Activated naive CD8-positive, alpha-beta T cell treated with anti-CD3 and anti-CD28 coated beads, Interleukin-2, amount 10 ng/mL, durations not matched to agents 7 days and 5 days (primary cell): ENCODE measurements at regions not wholly inside any gene's neighbourhood (a gene's known extent, or its start where the extent isn't known, plus 50 kb on each side); places are given as distances from the start of the nearest gene placed in this dataset.
"Not testable (repeated sequence)": the region's sequence is repeated elsewhere in the genome, so short reads cannot be mapped to it uniquely, and the experiment has no call there.

Source experiments
- ATAC-seq: fragments of 150-1000 bp; cut with Tn5 transposase; one replicate; pipeline ENCODE4 v1.10.0; 2021; ENCODE audit warnings: low read depth, moderate library complexity
- POLR2A ChIA-PET: fragments of 350-600 bp; sonication (Branson Sonifier 250); formaldehyde crosslinking; loops from one replicate; lab custom pipeline; 2021; ENCODE audit warnings: antibody characterized with exemption; lab: Charles Lee
- DNase-seq: peaks from one replicate; pipeline ENCODE4 v3.0.0; 2021
- H3K27ac Mint-ChIP-seq: one replicate; pipeline ENCODE4 v1.8.0; 2022; ENCODE audit warnings: mild to moderate bottlenecking, mixed read lengths
- H3K27me3 Mint-ChIP-seq: one replicate; pipeline ENCODE4 v1.8.0; 2022; ENCODE audit warnings: mild to moderate bottlenecking, moderate library complexity, mixed read lengths
- H3K36me3 Mint-ChIP-seq: one replicate; pipeline ENCODE4 v1.8.0; 2021; ENCODE audit warnings: mild to moderate bottlenecking, mixed read lengths
- H3K4me1 Mint-ChIP-seq: one replicate; pipeline ENCODE4 v1.8.0; 2021; ENCODE audit warnings: mixed read lengths
- H3K4me3 Mint-ChIP-seq: one replicate; pipeline ENCODE4 v1.8.0; 2022; ENCODE audit warnings: mild to moderate bottlenecking, moderate library complexity, mixed read lengths
- H3K9me3 Mint-ChIP-seq: one replicate; pipeline ENCODE4 v1.8.0; 2021; ENCODE audit warnings: mixed read lengths

DNA sequence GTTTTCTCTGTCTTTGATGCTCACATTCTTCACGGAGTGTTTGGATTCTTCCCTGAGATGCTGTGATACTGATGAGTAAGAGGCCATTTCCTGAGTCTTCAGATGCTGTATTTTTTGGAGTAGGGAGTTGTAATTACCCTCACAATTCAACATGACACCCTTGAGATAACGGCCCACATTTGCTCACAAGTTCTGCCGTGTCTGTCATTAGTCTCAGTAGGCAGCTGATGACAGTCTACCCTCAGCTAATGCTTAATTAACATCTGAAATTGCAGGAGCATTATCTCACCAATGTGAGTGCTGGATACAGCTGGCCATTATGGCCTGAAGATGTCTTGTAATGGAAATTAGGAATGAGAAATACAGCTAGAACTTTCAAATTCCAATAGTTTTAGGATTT, 307.1 kb upstream of the ADCY2 start:
- POLR2A ChIA-PET, result no interaction called here
- H3K9me3 Mint-ChIP-seq, result no peaks in the 10 kb centered on the region
- ATAC-seq, result no peak

DNA sequence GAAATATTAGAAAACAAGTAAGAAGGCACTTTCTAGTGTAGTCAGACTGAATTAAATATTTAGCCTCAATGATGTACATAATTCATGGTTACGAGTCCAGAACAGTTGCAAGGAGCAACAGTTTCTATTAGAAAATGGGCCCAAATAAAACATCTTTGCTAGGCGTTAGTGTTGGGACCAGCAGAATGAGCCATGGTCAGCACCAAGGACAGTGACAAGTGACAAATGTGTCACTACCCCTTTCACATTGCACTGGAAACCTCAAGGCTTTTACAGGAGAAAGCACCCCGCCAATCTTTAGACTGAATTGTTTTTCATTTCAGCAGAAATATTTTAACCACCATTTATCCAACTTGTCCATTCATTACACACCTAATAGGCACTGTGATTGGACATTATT, 301.3 kb upstream of the ADCY2 start:
- no peaks in the 10 kb centered on the region for H3K4me1 Mint-ChIP-seq
- H3K27ac Mint-ChIP-seq, result no peak overlapping the region
- DNase-seq (no peak), ATAC-seq (no peak)
- no peaks in the 10 kb centered on the region for H3K27me3 Mint-ChIP-seq
- no peaks in the 10 kb centered on the region for H3K9me3 Mint-ChIP-seq
- no peak overlapping the region for H3K4me3 Mint-ChIP-seq
- H3K36me3 Mint-ChIP-seq, result no peaks in the 10 kb centered on the region
- POLR2A ChIA-PET, result no interaction called here

More for the DNA sequence above, 307.1 kb upstream of the ADCY2 start:
- no peaks in the 10 kb centered on the region for H3K36me3 Mint-ChIP-seq
- no peak overlapping the region for H3K4me3 Mint-ChIP-seq
- no peaks in the 10 kb centered on the region for H3K4me1 Mint-ChIP-seq
- no peak for DNase-seq
- no peaks in the 10 kb centered on the region for H3K27me3 Mint-ChIP-seq
- H3K27ac Mint-ChIP-seq, result no peak overlapping the region

GRCh38 chr5:7096294-7096693, 299.6 kb upstream of the ADCY2 start:
- no peaks in the 10 kb centered on the region for H3K36me3 Mint-ChIP-seq
- H3K4me1 Mint-ChIP-seq, result no peaks in the 10 kb centered on the region
- no peak overlapping the region for H3K27ac Mint-ChIP-seq
- H3K27me3 Mint-ChIP-seq, result no peaks in the 10 kb centered on the region
- H3K4me3 Mint-ChIP-seq, result no peak overlapping the region
- DNase-seq, result no peak
- no peaks in the 10 kb centered on the region for H3K9me3 Mint-ChIP-seq
- ATAC-seq, result no peak
- POLR2A ChIA-PET, result no interaction called here

DNA sequence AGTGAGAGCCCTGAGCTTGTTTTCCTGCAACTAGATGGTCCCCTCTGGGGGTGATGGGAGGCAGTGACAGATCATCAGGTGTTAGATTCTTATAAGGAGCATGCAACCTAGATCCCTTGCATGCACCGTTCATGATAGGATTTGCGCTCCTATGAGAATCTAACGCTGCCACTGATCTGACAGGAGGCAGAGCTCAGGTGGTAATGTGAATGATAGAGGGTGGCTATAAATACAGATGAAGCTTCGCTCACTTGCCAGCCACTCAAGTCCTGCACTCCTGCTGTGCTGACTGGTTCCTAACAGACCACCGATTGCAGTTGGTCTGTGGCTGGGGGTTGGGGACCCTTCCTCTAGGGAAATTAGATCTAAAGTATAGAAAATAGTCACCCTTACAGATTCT, 290.6 kb upstream of the ADCY2 start:
- H3K27ac Mint-ChIP-seq, result no peak overlapping the region
- DNase-seq (no peak), ATAC-seq (no peak)
- no peaks in the 10 kb centered on the region for H3K9me3 Mint-ChIP-seq
- POLR2A ChIA-PET, result no interaction called here
- H3K36me3 Mint-ChIP-seq, result no peaks in the 10 kb centered on the region
- H3K27me3 Mint-ChIP-seq, result no peaks in the 10 kb centered on the region
- no peak overlapping the region for H3K4me3 Mint-ChIP-seq
- no peaks in the 10 kb centered on the region for H3K4me1 Mint-ChIP-seq

GRCh38 chr5:7117961-7118360, 278.0 kb upstream of the ADCY2 start:
- Mint-ChIP-seq H3K27ac (no peak overlapping the region), H3K4me3 (no peak overlapping the region), H3K4me1 (no peaks in the 10 kb centered on the region), H3K9me3 (peaks cover 2% of the 10 kb centered on the region), H3K36me3 (no peaks in the 10 kb centered on the region), H3K27me3 (no peaks in the 10 kb centered on the region)
- DNase-seq (no peak), ATAC-seq (no peak)
- POLR2A ChIA-PET, result no interaction called here

- POLR2A ChIA-PET, result no interaction called here
- ATAC-seq (no peak), DNase-seq (no peak)
- Mint-ChIP-seq H3K27me3 (no peaks in the 10 kb centered on the region), H3K36me3 (no peaks in the 10 kb centered on the region), H3K4me3 (no peak overlapping the region), H3K4me1 (no peaks in the 10 kb centered on the region), H3K9me3 (peaks cover 2% of the 10 kb centered on the region), H3K27ac (no peak overlapping the region)
Measured at GRCh38 chr5:7131680-7132079, 264.3 kb upstream of the ADCY2 start.

GRCh38 chr5:7146886-7147285, 249.1 kb upstream of the ADCY2 start:
- DNase-seq (no peak), ATAC-seq (no peak)
- POLR2A ChIA-PET, result no interaction called here
- H3K27ac Mint-ChIP-seq, result no peak overlapping the region
- H3K4me3 Mint-ChIP-seq, result no peak overlapping the region
- H3K36me3 Mint-ChIP-seq, result no peaks in the 10 kb centered on the region
- H3K9me3 Mint-ChIP-seq, result peaks cover 3% of the 10 kb centered on the region
- no peaks in the 10 kb centered on the region for H3K27me3 Mint-ChIP-seq
- H3K4me1 Mint-ChIP-seq, result no peaks in the 10 kb centered on the region

DNA sequence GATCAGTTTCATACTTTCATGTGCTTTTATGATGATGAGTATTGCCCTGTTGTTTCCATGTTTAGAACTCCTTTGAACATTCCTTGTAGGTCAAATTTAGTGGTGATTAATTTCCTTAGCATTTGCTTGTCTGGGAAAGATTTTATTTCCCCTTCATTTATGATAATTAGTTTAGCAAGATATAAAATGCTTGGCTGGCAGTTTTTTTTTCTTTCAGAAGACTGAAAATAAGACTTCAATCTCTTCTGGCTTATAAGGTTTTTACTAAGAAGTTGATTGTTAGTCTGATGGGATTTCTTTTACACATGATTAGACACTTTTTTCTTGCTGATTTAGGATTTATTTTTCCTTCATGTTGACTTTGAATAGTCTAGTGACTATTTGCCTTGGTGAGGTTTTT, 238.9 kb upstream of the ADCY2 start:
- DNase-seq (no peak), ATAC-seq (no peak)
- Mint-ChIP-seq H3K27ac (no peak overlapping the region), H3K27me3 (no peaks in the 10 kb centered on the region), H3K9me3 (peaks cover 10% of the 10 kb centered on the region), H3K36me3 (no peaks in the 10 kb centered on the region), H3K4me3 (no peak overlapping the region), H3K4me1 (no peaks in the 10 kb centered on the region)
- POLR2A ChIA-PET, result no interaction called here

DNA sequence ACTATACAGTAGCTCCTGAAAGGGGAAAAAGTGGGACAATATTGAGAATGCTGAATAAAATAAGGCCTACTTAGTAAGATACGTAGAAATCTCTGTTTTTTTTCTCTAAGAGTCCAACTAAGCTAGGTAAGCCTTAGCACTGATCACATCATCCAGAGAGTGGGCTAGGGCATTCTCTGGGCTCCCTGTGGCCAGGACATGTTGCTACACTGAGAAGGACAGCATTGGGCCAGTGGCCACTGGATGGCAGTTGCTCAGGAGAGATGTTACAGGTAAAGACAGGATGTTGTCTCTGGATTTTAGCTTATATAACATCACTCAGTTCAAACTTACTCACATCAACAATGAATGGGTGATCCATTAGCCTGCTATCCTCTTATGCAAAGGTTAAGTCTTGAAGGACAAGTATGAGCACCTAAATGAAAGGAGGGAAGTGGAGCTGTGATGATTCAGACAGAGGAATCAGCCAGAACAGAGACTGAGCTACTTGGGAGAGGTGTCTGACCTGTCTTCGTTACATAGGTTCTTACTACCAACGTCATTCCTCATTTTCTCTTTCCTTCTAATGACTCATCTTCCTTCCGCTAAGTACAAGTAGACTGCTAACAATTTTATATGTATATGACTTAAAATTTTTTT, 226.6 kb upstream of the ADCY2 start:
- Mint-ChIP-seq H3K27ac (no peak overlapping the region), H3K36me3 (no peaks in the 10 kb centered on the region), H3K4me3 (no peak overlapping the region), H3K9me3 (no peaks in the 10 kb centered on the region), H3K27me3 (no peaks in the 10 kb centered on the region), H3K4me1 (no peaks in the 10 kb centered on the region)
- POLR2A ChIA-PET, result no interaction called here
- DNase-seq (no peak), ATAC-seq (no peak)

DNA sequence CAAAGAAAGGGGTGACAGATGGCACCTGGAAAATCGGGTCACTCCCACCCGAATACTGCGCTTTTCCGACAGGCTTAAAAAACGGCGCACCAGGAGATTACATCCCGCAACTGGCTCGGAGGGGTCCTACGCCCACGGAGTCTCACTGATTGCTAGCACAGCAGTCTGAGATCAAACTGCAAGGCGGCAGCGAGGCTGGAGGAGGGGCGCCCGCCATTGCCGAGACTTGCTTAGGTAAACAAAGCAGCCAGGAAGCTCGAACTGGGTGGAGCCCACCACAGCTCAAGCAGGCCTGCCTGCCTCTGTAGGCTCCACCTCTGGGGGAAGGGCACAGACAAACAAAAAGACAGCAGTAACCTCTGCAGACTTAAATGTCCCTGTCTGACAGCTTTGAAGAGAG, 225.2 kb upstream of the ADCY2 start:
- DNase-seq, ATAC-seq, H3K4me3 Mint-ChIP-seq, H3K4me1 Mint-ChIP-seq, POLR2A ChIA-PET, H3K9me3 Mint-ChIP-seq, H3K36me3 Mint-ChIP-seq, H3K27me3 Mint-ChIP-seq, H3K27ac Mint-ChIP-seq: not testable (repeated sequence)

- Mint-ChIP-seq H3K4me3 (no peak overlapping the region), H3K4me1 (no peaks in the 10 kb centered on the region), H3K9me3 (peaks cover under 1% of the 10 kb centered on the region), H3K36me3 (no peaks in the 10 kb centered on the region), H3K27me3 (no peaks in the 10 kb centered on the region), H3K27ac (no peak overlapping the region)
- DNase-seq (no peak), ATAC-seq (no peak)
- POLR2A ChIA-PET, result no interaction called here
Measured at GRCh38 chr5:7179364-7179763, 216.6 kb upstream of the ADCY2 start.

DNA sequence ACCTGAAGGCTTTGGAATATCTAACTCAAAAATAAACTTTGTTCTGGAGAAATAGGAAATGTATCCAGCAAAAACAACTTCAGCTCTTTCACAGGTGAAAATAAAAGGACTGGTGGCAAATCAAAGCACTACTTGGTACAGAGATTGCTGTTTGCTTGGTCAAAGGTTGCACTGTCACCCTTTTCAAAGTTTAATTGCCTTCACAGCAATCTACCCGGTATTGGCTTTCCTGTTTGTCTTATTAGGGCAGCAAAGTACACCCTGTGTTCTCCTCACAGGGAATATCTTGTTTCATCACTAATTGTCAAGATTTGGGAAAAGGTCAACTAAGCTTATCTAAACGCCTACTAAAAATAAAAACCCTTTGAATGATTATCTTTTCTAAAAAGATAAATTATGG, 214.1 kb upstream of the ADCY2 start:
- Mint-ChIP-seq H3K27ac (no peak overlapping the region), H3K9me3 (peaks cover 4% of the 10 kb centered on the region), H3K4me3 (no peak overlapping the region), H3K36me3 (no peaks in the 10 kb centered on the region), H3K27me3 (no peaks in the 10 kb centered on the region), H3K4me1 (no peaks in the 10 kb centered on the region)
- POLR2A ChIA-PET, result no interaction called here
- ATAC-seq, result no peak
- DNase-seq, result no peak

- DNase-seq (no peak), ATAC-seq (no peak)
- POLR2A ChIA-PET, result no interaction called here
- Mint-ChIP-seq H3K27me3 (no peaks in the 10 kb centered on the region), H3K4me3 (no peak overlapping the region), H3K9me3 (peaks cover 4% of the 10 kb centered on the region), H3K36me3 (no peaks in the 10 kb centered on the region), H3K27ac (no peak overlapping the region), H3K4me1 (no peaks in the 10 kb centered on the region)
Measured at GRCh38 chr5:7185742-7186141, 210.2 kb upstream of the ADCY2 start.

DNA sequence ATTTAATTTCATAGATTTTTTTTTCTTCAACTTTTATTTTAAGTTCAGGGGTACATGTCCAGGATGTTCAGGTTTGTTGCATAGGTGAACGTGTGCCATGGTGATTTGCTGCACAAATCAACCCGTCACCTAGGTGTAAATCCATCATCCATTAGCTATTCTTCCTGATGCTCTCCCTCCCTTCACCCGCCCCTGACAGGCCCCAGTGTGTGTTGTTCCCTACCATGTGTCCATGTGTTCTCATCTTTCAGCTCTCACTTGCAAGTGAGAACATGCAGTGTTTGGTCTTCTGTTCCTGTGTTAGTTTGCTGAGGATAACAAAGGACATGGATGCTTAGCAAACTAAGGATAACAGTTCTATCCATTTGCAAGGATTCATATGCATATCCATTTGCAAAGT, 209.1 kb upstream of the ADCY2 start:
- Mint-ChIP-seq H3K4me3 (no peak overlapping the region), H3K27me3 (no peaks in the 10 kb centered on the region)

More for the DNA sequence above, 209.1 kb upstream of the ADCY2 start:
- Mint-ChIP-seq H3K9me3 (peaks cover 4% of the 10 kb centered on the region), H3K27ac (no peak overlapping the region), H3K36me3 (no peaks in the 10 kb centered on the region), H3K4me1 (no peaks in the 10 kb centered on the region)
- ATAC-seq, result no peak
- DNase-seq, result no peak
- POLR2A ChIA-PET, result no interaction called here
